HG02852 (cell line): ENCODE measurements at regions not wholly inside any gene's neighbourhood (a gene's known extent, or its start where the extent isn't known, plus 50 kb on each side); places are given as distances from the start of the nearest gene placed in this dataset.
A peak's percentile ranks its signal among the peaks of the same experiment; 100 is the strongest.
"Not testable (repeated sequence)": the region's sequence is repeated elsewhere in the genome, so short reads cannot be mapped to it uniquely, and the experiment has no call there.

Experiments
- ATAC-seq: cut with Tn5 transposase; IDR thresholded peaks from one replicate; pipeline ENCODE4 v1.9.1; 2021; ENCODE audit warnings: mild to moderate bottlenecking, moderate library complexity; ENCODE audit not compliant: unreplicated experiment

DNA sequence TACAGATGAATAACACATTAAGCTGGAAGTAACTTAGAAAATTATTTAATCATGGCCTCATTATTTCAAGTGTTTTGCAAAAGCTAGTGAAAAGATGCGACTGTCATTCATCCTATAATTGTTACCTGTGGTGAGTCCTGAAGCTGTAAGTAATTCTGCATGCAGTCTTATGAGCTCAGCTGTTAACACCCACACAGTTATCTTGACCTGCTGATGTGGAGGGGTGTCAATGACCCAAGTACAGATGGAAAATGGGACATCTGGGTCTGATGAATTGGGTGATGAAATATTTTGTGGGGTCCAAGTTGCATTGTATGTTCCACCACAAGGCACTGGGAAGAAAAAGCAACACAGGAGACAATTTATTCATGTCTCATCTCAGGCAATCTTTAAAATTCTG lies 68.9 kb downstream of the OR13A1 start:
- ATAC-seq: no peak

GRCh38 chr10:45249978-45250693 lies 65.3 kb downstream of the OR13A1 start:
- ATAC-seq: peak; percentile 42

- not testable (repeated sequence) for ATAC-seq
Observed at GRCh38 chr10:45250694-45251075, 64.7 kb downstream of the OR13A1 start.
